IgD-negative memory B cell (primary cell): ENCODE measurements at regions not wholly inside any gene's neighbourhood (a gene's known extent, or its start where the extent isn't known, plus 50 kb on each side); places are given as distances from the start of the nearest gene placed in this dataset.

Experiments
- H3K27ac Mint-ChIP-seq, 3 donors: one replicate each; pipeline ENCODE4 v1.8.0; 2020 to 2022; ENCODE audit warnings: mild to moderate bottlenecking in 3 of 3, mixed read lengths in 3 of 3, moderate library complexity in 1 of 3
- H3K27me3 Mint-ChIP-seq: one replicate; pipeline ENCODE4 v1.8.0; 2021; ENCODE audit warnings: mixed read lengths
- H3K36me3 Mint-ChIP-seq: one replicate; pipeline ENCODE4 v1.8.0; 2020; ENCODE audit warnings: mild to moderate bottlenecking, mixed read lengths
- H3K4me1 Mint-ChIP-seq, 3 donors: one replicate each; pipeline ENCODE4 v1.8.0; 2020 to 2022; ENCODE audit warnings: mixed read lengths in 3 of 3, mild to moderate bottlenecking in 1 of 3
- H3K4me3 Mint-ChIP-seq, 4 donors: one replicate each; pipeline ENCODE4 v1.8.0; 2020 to 2022; ENCODE audit warnings: mild to moderate bottlenecking in 4 of 4, mixed read lengths in 4 of 4, moderate library complexity in 3 of 4
- H3K9me3 Mint-ChIP-seq, 3 donors: one replicate each; pipeline ENCODE4 v1.8.0; 2020 to 2021; ENCODE audit warnings: mixed read lengths in 3 of 3, mild to moderate bottlenecking in 1 of 3

DNA sequence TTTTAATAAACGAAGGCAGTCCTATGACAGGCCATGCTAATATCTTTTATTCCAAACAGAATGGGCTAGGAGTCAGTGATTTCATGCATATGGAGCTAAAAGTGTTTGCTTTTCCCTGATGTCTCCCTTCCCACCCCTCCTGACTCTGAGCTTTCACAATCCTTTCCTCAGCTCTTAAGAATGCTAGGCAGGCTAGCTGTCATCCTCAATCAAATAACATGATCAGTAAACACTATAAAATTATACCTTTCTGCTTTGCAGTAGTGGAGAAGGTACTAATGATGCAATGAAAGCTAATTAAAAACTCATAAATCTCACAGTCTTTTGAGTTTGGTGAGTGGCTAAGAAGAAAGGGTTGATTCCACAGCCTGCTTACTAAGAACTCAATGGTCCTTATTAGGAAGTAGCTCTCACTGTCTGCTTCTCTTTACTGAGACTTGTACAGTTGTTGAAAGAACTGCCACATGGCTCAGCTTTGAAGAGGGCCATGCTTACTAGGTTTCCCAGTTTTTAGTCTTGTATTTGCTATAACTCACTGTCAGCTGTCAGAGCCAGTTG is 250.9 kb upstream of the JAG1 start:
- Mint-ChIP-seq H3K4me1 (no peaks in the 10 kb centered on the region), H3K36me3 (peaks cover 4% of the 10 kb centered on the region), H3K27ac (peak overlapping the region in 1 of 3 donors; percentile 42), H3K9me3 (peaks cover 0 to 6% (median 6%) of the 10 kb centered on the region in 3 donors), H3K4me3 (no peak overlapping the region), H3K27me3 (no peaks in the 10 kb centered on the region)

DNA sequence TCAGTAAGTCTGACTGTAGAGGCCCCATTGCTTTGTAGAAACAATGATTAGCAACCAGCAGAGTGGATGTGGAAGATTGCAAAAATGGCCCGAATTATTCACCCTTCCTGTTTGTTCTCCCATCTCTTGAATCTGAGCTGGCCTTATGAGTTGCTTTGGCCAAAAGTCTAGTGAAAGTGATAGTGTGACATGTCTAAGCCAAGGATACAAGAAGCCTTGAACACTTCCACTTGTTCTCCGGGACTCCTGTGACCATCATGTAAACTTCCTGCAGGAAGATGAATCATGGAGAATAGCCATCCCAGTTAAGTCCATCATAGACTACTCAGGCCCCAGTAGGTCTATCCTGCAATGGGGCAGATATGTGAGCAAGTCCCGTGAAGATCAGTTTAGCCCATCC is 252.0 kb upstream of the JAG1 start:
- Mint-ChIP-seq H3K27ac (no peak overlapping the region), H3K4me1 (no peaks in the 10 kb centered on the region), H3K9me3 (peaks cover 0 to 6% (median 5%) of the 10 kb centered on the region in 3 donors), H3K36me3 (peaks cover 3% of the 10 kb centered on the region), H3K4me3 (no peak overlapping the region), H3K27me3 (no peaks in the 10 kb centered on the region)

GRCh38 chr20:10927011-10927583 is 253.3 kb upstream of the JAG1 start:
- Mint-ChIP-seq H3K27ac (no peak overlapping the region), H3K4me1 (no peaks in the 10 kb centered on the region), H3K9me3 (peaks cover 0 to 6% (median 5%) of the 10 kb centered on the region in 3 donors), H3K4me3 (no peak overlapping the region), H3K36me3 (peaks cover 3% of the 10 kb centered on the region), H3K27me3 (no peaks in the 10 kb centered on the region)

DNA sequence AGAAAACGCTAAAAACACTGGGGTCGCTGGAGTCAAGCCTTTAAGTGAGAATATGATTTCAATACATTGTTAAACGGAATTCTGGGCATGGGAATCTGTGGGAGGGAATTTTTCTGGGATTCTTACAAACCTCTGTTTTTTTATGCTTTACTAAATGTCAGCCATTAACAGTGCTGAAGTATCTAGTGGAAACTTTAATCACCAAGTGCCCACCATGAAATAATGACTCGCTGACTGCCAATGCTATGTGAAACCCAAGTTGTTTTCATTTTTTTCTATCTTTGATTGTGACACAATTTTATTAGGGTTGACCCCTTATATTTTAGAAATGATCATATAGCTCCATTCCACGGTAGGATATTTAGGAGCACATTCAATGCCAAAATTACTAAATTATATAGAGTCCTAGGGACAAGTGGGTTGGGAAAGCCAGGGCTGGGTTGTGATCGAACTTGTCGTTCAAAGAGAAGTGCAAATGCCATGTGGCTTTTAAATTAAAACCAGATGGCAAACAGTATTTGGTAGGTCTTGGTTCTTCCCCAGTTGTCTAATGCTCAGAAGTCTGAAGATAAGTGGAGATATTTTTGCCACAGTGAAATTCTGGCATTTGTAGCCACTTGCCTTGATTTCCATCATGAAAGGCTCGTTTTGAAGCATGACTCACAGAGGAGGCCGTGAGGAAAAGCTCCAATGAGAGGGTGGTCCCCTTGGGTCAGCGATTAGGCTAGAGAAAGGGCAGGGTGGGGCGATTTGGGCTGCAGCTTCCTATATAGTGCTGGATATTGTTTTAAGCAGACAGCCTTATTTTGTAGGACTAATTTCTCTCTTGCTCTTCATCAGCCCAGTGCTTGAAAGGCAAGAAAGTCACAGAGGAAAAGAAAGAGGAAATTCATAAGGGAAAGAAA is 254.4 kb upstream of the JAG1 start:
- H3K4me1 Mint-ChIP-seq: no peaks in the 10 kb centered on the region
- H3K36me3 Mint-ChIP-seq: no peaks in the 10 kb centered on the region

DNA sequence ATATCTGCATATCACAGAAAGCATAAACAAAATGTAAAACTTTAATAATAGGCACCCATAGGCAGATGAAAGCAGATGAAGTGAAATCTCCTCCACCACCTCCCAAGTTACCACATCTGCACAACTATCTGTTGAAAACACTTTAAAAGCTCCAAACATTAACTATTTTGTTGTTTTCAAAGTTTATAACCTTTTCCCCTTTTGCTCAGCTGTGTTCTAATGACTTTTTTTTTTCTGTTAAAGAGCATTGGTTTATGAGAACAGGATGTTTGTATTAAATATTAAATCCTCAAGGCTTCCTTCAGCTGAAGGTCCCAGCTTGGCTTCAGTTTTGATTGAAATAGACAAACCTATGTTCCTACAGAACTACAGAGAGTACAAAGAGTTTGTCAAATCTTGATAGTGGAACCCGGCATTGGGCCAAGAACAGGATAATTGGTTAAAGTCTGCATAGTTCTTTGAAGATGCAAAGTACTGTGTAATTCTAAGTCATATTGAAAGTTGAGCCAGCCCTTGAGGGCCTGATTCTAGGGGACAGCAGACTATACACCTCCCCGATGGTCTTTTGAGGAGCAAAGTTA is 255.1 kb upstream of the JAG1 start:
- H3K27ac Mint-ChIP-seq: no peak overlapping the region

More for the DNA sequence above, 254.4 kb upstream of the JAG1 start:
- Mint-ChIP-seq H3K27me3 (no peaks in the 10 kb centered on the region), H3K4me3 (no peak overlapping the region), H3K9me3 (peaks cover 0 to 3% (median 2%) of the 10 kb centered on the region in 3 donors), H3K27ac (no peak overlapping the region)

GRCh38 chr20:10935658-10936402 is 262.0 kb upstream of the JAG1 start:
- Mint-ChIP-seq H3K4me3 (no peak overlapping the region), H3K27ac (no peak overlapping the region), H3K4me1 (no peaks in the 10 kb centered on the region), H3K27me3 (no peaks in the 10 kb centered on the region), H3K36me3 (peaks cover 1% of the 10 kb centered on the region), H3K9me3 (peaks cover 3 to 9% (median 4%) of the 10 kb centered on the region in 3 donors)

More for the DNA sequence above, 255.1 kb upstream of the JAG1 start:
- H3K4me1 Mint-ChIP-seq: no peaks in the 10 kb centered on the region
- no peaks in the 10 kb centered on the region for H3K27me3 Mint-ChIP-seq
- no peaks in the 10 kb centered on the region for H3K36me3 Mint-ChIP-seq
- no peak overlapping the region for H3K4me3 Mint-ChIP-seq
- peaks cover 0 to 3% (median 2%) of the 10 kb centered on the region in 3 donors for H3K9me3 Mint-ChIP-seq

GRCh38 chr20:10936786-10937185 is 263.0 kb upstream of the JAG1 start:
- Mint-ChIP-seq H3K9me3 (peaks cover 3 to 9% (median 4%) of the 10 kb centered on the region in 3 donors), H3K27me3 (no peaks in the 10 kb centered on the region), H3K4me1 (peaks cover 0 to 1% (median 0%) of the 10 kb centered on the region in 3 donors), H3K4me3 (no peak overlapping the region), H3K36me3 (peaks cover 1% of the 10 kb centered on the region), H3K27ac (no peak overlapping the region)

DNA sequence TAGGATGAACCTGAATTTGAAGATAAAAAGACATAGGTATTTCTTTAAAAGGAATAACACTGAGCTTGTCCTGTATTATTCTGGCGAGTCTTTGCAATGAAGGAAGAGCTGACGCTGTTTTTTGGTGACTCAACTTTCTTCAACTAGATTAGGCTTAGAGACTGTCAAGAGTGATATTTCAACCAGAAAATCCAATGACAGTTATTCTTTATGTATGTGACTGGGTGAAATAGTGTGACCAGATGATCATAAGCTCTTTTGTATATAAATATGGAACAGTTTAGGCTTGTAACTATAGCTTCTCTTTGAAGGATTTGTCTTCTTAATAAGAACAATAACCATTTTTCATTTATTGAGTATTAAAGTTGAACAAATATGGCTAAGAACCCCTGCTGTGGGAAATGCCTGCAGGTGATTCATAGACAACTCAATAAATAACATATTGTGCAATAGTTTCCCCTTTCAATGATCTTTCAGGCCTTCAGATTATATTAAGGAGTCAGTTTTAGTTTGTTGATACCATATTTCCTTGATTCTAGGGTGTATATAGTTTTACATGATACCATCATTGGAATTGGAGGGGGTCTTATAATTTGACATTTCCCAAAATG is 265.6 kb upstream of the JAG1 start:
- Mint-ChIP-seq H3K4me3 (no peak overlapping the region), H3K4me1 (peaks cover 0 to 1% (median 0%) of the 10 kb centered on the region in 3 donors), H3K9me3 (peaks cover 0 to 9% (median 1%) of the 10 kb centered on the region in 3 donors), H3K27me3 (no peaks in the 10 kb centered on the region), H3K36me3 (peaks cover 1% of the 10 kb centered on the region), H3K27ac (no peak overlapping the region)

- no peak overlapping the region for H3K4me3 Mint-ChIP-seq
- no peak overlapping the region for H3K27ac Mint-ChIP-seq
- H3K36me3 Mint-ChIP-seq: peaks cover 1% of the 10 kb centered on the region
- peaks cover 0 to 1% (median 0%) of the 10 kb centered on the region in 3 donors for H3K9me3 Mint-ChIP-seq
- H3K4me1 Mint-ChIP-seq: peaks cover 0 to 1% (median 0%) of the 10 kb centered on the region in 3 donors
- no peaks in the 10 kb centered on the region for H3K27me3 Mint-ChIP-seq
Observed at GRCh38 chr20:10940941-10941340, 267.1 kb upstream of the JAG1 start.

DNA sequence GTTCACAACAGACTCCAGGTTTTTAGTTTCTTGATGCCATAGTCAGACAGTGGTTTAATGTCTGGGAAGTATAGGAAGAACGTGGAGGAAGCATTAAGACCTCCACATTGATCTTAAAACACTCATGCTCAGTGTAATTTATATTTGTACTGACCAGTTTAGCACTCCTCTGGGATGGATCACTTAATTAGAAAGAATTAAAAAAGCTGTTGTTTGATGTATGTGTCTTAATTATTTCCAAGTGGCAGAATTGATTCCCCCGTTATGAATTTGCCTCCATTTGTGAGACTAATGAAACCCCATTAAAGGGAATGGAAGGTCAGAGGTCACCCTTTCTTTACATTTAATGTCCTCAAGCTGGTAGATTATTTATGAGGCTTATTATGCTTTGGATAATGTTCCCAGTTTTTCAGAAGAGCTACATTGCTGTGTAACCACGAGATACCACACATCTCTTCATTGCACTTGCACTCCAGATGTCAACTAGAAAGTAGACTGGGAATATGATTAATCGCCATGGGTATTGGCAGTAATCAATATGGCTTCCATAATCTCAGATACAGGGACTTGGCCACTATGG is 270.0 kb upstream of the JAG1 start:
- H3K9me3 Mint-ChIP-seq: peaks cover 0 to 4% (median 0%) of the 10 kb centered on the region in 3 donors
- H3K36me3 Mint-ChIP-seq: peaks cover 1% of the 10 kb centered on the region
- H3K4me3 Mint-ChIP-seq: no peak overlapping the region
- no peaks in the 10 kb centered on the region for H3K27me3 Mint-ChIP-seq
- H3K4me1 Mint-ChIP-seq: peaks cover 0 to 1% (median 0%) of the 10 kb centered on the region in 3 donors
- H3K27ac Mint-ChIP-seq: no peak overlapping the region

GRCh38 chr20:10946124-10946880 is 272.5 kb upstream of the JAG1 start:
- no peak overlapping the region for H3K27ac Mint-ChIP-seq
- H3K27me3 Mint-ChIP-seq: no peaks in the 10 kb centered on the region
- H3K9me3 Mint-ChIP-seq: peaks cover 0 to 4% (median 0%) of the 10 kb centered on the region in 3 donors
- peaks cover 0 to 1% (median 0%) of the 10 kb centered on the region in 3 donors for H3K4me1 Mint-ChIP-seq
- H3K36me3 Mint-ChIP-seq: no peaks in the 10 kb centered on the region
- H3K4me3 Mint-ChIP-seq: no peak overlapping the region

DNA sequence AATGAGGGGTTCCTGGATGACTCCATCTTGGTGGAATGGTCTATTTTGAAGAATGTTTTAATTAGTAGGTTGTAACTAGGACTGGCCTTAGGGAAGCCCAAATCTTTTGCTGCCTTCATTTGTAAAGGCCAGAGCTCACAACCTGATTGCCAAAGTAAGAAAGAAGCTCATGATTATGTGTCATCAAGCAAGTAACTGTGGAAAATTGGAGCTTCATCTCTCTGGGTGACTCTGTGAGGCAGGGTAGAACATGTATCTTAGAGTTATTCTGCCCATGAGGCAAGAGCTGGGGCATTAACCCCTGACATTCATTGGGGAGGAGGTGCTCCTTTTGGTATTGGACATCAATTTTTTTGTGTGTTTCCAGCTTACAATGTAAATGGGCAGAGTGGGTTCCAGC is 273.9 kb upstream of the JAG1 start:
- Mint-ChIP-seq H3K4me1 (no peaks in the 10 kb centered on the region), H3K27me3 (no peaks in the 10 kb centered on the region), H3K27ac (no peak overlapping the region), H3K4me3 (no peak overlapping the region), H3K9me3 (peaks cover 0 to 4% (median 0%) of the 10 kb centered on the region in 3 donors), H3K36me3 (no peaks in the 10 kb centered on the region)
